CD14-positive monocyte (primary cell): ENCODE measurements at regions not wholly inside any gene's neighbourhood (a gene's known extent, or its start where the extent isn't known, plus 50 kb on each side); places are given as distances from the start of the nearest gene placed in this dataset.

Experiments used
- DNase-seq, 3 donors: peaks; one replicate each; pipeline ENCODE4 v3.0.0-alpha.2; 2011 to 2022
- H2AFZ ChIP-seq: 2 replicates; pipeline ENCODE4 v1.6.0; 2012; ENCODE audit warnings: mild to moderate bottlenecking, low read depth, low read length, inconsistent platforms; ENCODE audit not compliant: insufficient read depth, poor library complexity, severe bottlenecking
- H3K27ac ChIP-seq, 2 donors: 1 replicate in 1 of 2; 2 replicates in 1 of 2; pipeline ENCODE4 v1.5.1; 2012 to 2013; ENCODE audit warnings: low read length in 2 of 2, control low read depth in 1 of 2, inconsistent platforms in 1 of 2, low read depth in 1 of 2, mild to moderate bottlenecking in 1 of 2
- H3K27me3 ChIP-seq, 2 donors: one replicate each; pipeline versions ENCODE4 v1.6.0 to v1.6.1; 2011 to 2013; ENCODE audit warnings: low read length in 2 of 2; ENCODE audit not compliant: control insufficient read depth in 2 of 2, insufficient read depth in 2 of 2
- H3K36me3 ChIP-seq, 2 donors: replicated peaks in 1 of 2; 1 replicate in 1 of 2; 2 replicates in 1 of 2; pipeline versions ENCODE4 v1.5.1 to v1.6.1; 2012 to 2013; ENCODE audit warnings: low read length in 2 of 2, control low read depth in 1 of 2, inconsistent platforms in 1 of 2, mild to moderate bottlenecking in 1 of 2; ENCODE audit not compliant: insufficient read depth in 2 of 2, control insufficient read depth in 1 of 2
- H3K4me1 ChIP-seq, 2 donors: 1 replicate in 1 of 2; 2 replicates in 1 of 2; pipeline versions ENCODE4 v1.5.1 to v1.6.1; 2012 to 2013; ENCODE audit warnings: low read length in 2 of 2, control low read depth in 1 of 2, inconsistent platforms in 1 of 2, mild to moderate bottlenecking in 1 of 2, moderate library complexity in 1 of 2; ENCODE audit not compliant: insufficient read depth in 2 of 2, control insufficient read depth in 1 of 2
- H3K4me2 ChIP-seq: replicated peaks from 2 replicates; pipeline ENCODE3; 2012; ENCODE audit warnings: low read length, moderate library complexity, mild to moderate bottlenecking; ENCODE audit not compliant: poor library complexity, severe bottlenecking; ENCODE audit errors: extremely low read depth
- H3K4me3 ChIP-seq, 3 experiments: fragments of 200-600 bp in 1 of 3; sonication (generic) in 1 of 3; replicated peaks in 1 of 3; 1 replicate in 2 of 3; 2 replicates in 1 of 3; pipeline ENCODE4 v1.5.1; 2011 to 2013; ENCODE audit warnings: low read length in 3 of 3, mild to moderate bottlenecking in 3 of 3, control low read depth in 2 of 3, low read depth in 2 of 3, inconsistent platforms in 1 of 3, moderate library complexity in 1 of 3
- H3K79me2 ChIP-seq: 2 replicates; pipeline ENCODE4 v1.6.0; 2012; ENCODE audit warnings: mild to moderate bottlenecking, control low read depth, inconsistent platforms, low read length, moderate library complexity; ENCODE audit not compliant: insufficient read depth
- H3K9ac ChIP-seq: 2 replicates; pipeline ENCODE4 v1.6.0; 2017; ENCODE audit warnings: low read length, mild to moderate bottlenecking; ENCODE audit not compliant: insufficient read depth, poor library complexity, severe bottlenecking
- H3K9me3 ChIP-seq, 2 donors: replicated peaks in 1 of 2; 1 replicate in 1 of 2; 2 replicates in 1 of 2; pipeline versions ENCODE4 v1.5.1 to v1.6.1; 2012 to 2013; ENCODE audit warnings: low read length in 2 of 2, control low read depth in 1 of 2; ENCODE audit not compliant: control insufficient read depth in 1 of 2, insufficient read depth in 1 of 2
- H4K20me1 ChIP-seq: 2 replicates; pipeline ENCODE4 v1.6.0; 2012; ENCODE audit warnings: mild to moderate bottlenecking, low read length, control low read depth, moderate library complexity; ENCODE audit not compliant: insufficient read depth
- H3K27ac Mint-ChIP-seq, 7 donors: one replicate each; pipeline ENCODE4 v1.8.0; 2020; ENCODE audit warnings: mild to moderate bottlenecking in 7 of 7, mixed read lengths in 7 of 7, moderate library complexity in 6 of 7, inconsistent platforms in 2 of 7
- H3K27me3 Mint-ChIP-seq, 3 donors: one replicate each; pipeline ENCODE4 v1.8.0; 2021 to 2022; ENCODE audit warnings: low read depth in 3 of 3, mild to moderate bottlenecking in 3 of 3, mixed read lengths in 3 of 3, moderate library complexity in 3 of 3, inconsistent platforms in 1 of 3
- H3K36me3 Mint-ChIP-seq, 2 donors: one replicate each; pipeline ENCODE4 v1.8.0; 2020; ENCODE audit warnings: mixed read lengths in 2 of 2, inconsistent platforms in 1 of 2, mild to moderate bottlenecking in 1 of 2
- H3K4me1 Mint-ChIP-seq: one replicate; pipeline ENCODE4 v1.8.0; 2020; ENCODE audit warnings: mild to moderate bottlenecking, mixed read lengths
- H3K4me3 Mint-ChIP-seq, 2 donors: one replicate each; pipeline ENCODE4 v1.8.0; 2020; ENCODE audit warnings: mild to moderate bottlenecking in 2 of 2, mixed read lengths in 2 of 2, moderate library complexity in 1 of 2
- H3K9me3 Mint-ChIP-seq, 7 donors: one replicate each; pipeline ENCODE4 v1.8.0; 2020 to 2022; ENCODE audit warnings: mixed read lengths in 7 of 7, mild to moderate bottlenecking in 6 of 7, moderate library complexity in 6 of 7, inconsistent platforms in 2 of 7
- CTCF ChIP-seq: fragments of 200-600 bp; IDR thresholded peaks from one replicate; pipeline ENCODE4 v1.8.0; 2022; ENCODE audit warnings: antibody characterized with exemption, mild to moderate bottlenecking
- WGBS: methylation state at CpG from one replicate; pipeline ENCODE4 v1.1.5; 2013; ENCODE audit warnings: missing lambda C conversion rate; ENCODE audit not compliant: insufficient coverage; 5-methylcytosine and 5-hydroxymethylcytosine counted together
- intact Hi-C, 2 donors: fragments of 100-400 bp; cut with micrococcal nuclease; formaldehyde crosslinking; loops; one replicate each; pipeline versions ENCODE4 v1.15.0 to v1.15.1; 2023

- no peak for TF ChIP-seq CTCF
- Histone ChIP-seq H2AFZ (no peak overlapping the region), H3K27me3 (no peaks in the 10 kb centered on the region), H3K4me3 (no peak overlapping the region), H3K9ac (no peak overlapping the region), H3K4me1 (no peaks in the 10 kb centered on the region), H4K20me1 (no peaks in the 10 kb centered on the region), H3K36me3 (no peaks in the 10 kb centered on the region), H3K27ac (no peak overlapping the region), H3K79me2 (no peaks in the 10 kb centered on the region), H3K4me2 (no peak overlapping the region), H3K9me3 (no peaks in the 10 kb centered on the region)
- peaks cover 5% of the 10 kb centered on the region for H3K4me1 Mint-ChIP-seq
- DNase-seq, result no peak
- WGBS, result 96% methylated on average over 5 of the region's 8 CpGs
- intact Hi-C loops, result no loop called here
- no peaks in the 10 kb centered on the region for H3K36me3 Mint-ChIP-seq
- no peak overlapping the region for H3K27ac Mint-ChIP-seq
- H3K4me3 Mint-ChIP-seq, result no peak overlapping the region
- H3K9me3 Mint-ChIP-seq, result peaks cover 0 to 2% (median 0%) of the 10 kb centered on the region in 7 donors
- H3K27me3 Mint-ChIP-seq, result no peaks in the 10 kb centered on the region
Measured at GRCh38 chr21:14313300-14313699, 69.6 kb downstream of the HSPA13 start.

GRCh38 chr21:14312871-14313270 is 70.1 kb downstream of the HSPA13 start:
- H3K27ac ChIP-seq, result no peak overlapping the region
- H3K4me1 ChIP-seq, result no peaks in the 10 kb centered on the region
- no peaks in the 10 kb centered on the region for H4K20me1 ChIP-seq
- H3K9ac ChIP-seq, result no peak overlapping the region
- no peaks in the 10 kb centered on the region for H3K79me2 ChIP-seq
- no peak overlapping the region for H3K4me3 ChIP-seq
- H3K36me3 ChIP-seq, result no peaks in the 10 kb centered on the region
- Mint-ChIP-seq H3K27me3 (no peaks in the 10 kb centered on the region), H3K4me1 (peaks cover 8% of the 10 kb centered on the region), H3K4me3 (no peak overlapping the region), H3K36me3 (no peaks in the 10 kb centered on the region), H3K9me3 (peaks cover 0 to 2% (median 0%) of the 10 kb centered on the region in 7 donors), H3K27ac (no peak overlapping the region)
- intact Hi-C loops, result no loop called here
- no peaks in the 10 kb centered on the region for H3K9me3 ChIP-seq
- H2AFZ ChIP-seq, result no peak overlapping the region
- no peak for TF ChIP-seq CTCF
- no peak overlapping the region for H3K4me2 ChIP-seq
- no peaks in the 10 kb centered on the region for H3K27me3 ChIP-seq
- WGBS, result no CpG with 5 or more reads among the region's 1 CpG
- no peak for DNase-seq
